ENCODE measurements at regions not wholly inside any gene's neighbourhood (a gene's known extent, or its start where the extent isn't known, plus 50 kb on each side); places are given as distances from the start of the nearest gene placed in this dataset.

GRCh38 chr5:173532689-173533250 lies 83.7 kb downstream of the BOD1 start:
- H3K4me3 ChIP-seq = no peak overlapping the region
- TF ChIP-seq, protein P1, sequence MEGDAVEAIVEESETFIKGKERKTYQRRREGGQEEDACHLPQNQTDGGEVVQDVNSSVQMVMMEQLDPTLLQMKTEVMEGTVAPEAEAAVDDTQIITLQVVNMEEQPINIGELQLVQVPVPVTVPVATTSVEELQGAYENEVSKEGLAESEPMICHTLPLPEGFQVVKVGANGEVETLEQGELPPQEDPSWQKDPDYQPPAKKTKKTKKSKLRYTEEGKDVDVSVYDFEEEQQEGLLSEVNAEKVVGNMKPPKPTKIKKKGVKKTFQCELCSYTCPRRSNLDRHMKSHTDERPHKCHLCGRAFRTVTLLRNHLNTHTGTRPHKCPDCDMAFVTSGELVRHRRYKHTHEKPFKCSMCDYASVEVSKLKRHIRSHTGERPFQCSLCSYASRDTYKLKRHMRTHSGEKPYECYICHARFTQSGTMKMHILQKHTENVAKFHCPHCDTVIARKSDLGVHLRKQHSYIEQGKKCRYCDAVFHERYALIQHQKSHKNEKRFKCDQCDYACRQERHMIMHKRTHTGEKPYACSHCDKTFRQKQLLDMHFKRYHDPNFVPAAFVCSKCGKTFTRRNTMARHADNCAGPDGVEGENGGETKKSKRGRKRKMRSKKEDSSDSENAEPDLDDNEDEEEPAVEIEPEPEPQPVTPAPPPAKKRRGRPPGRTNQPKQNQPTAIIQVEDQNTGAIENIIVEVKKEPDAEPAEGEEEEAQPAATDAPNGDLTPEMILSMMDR (IDR thresholded peaks at IDR 0.05; ENCODE audit: low read depth, low read length) = no peak
- no peak for DNase-seq (ENCODE audit: low read depth in 1 of 2, low spot score in 1 of 2)
- H3K4me1 ChIP-seq (ENCODE audit: low read depth) = no peaks in the 10 kb centered on the region
- no peaks in the 10 kb centered on the region for H3K36me3 ChIP-seq
- H3K27me3 ChIP-seq = no peaks in the 10 kb centered on the region
- H3K9me3 ChIP-seq (ENCODE audit: low read depth) = no peaks in the 10 kb centered on the region
- H3K27ac ChIP-seq = no peak overlapping the region

- no peaks in the 10 kb centered on the region for H3K9me3 ChIP-seq (ENCODE audit: low read depth)
- no peaks in the 10 kb centered on the region for H3K4me1 ChIP-seq (ENCODE audit: low read depth)
- H3K27me3 ChIP-seq = no peaks in the 10 kb centered on the region
- DNase-seq (ENCODE audit: low read depth in 1 of 2, low spot score in 1 of 2) = no peak
- no peak overlapping the region for H3K4me3 ChIP-seq
- H3K36me3 ChIP-seq = no peaks in the 10 kb centered on the region
- no peak overlapping the region for H3K27ac ChIP-seq
- TF ChIP-seq, protein P1 (IDR thresholded peaks at IDR 0.05; ENCODE audit: low read depth, low read length) = no peak
These were observed 84.6 kb downstream of the BOD1 start for GRCh38 chr5:173531863-173532262.

DNA sequence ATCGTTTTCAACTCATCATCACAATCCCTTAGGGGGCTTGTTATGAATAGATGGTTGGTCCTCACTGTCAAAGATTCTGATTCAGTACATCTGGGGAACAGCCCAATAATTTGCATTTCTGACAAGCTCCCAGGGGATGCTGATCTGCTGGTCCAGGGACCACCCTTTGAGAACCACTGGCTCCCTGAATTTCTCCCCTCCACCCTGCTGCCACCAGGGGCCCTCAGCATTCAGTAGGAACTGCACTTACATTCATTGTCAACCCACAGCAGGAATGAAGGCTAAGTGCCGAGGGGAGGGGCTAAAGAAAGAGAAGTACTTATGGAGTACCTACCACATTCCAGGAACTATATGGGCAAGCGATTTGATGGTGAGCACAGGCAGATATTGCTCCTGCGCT lies 85.9 kb downstream of the BOD1 start:
- H3K9me3 ChIP-seq (ENCODE audit: low read depth) = no peaks in the 10 kb centered on the region
- no peak overlapping the region for H3K4me3 ChIP-seq
- no peaks in the 10 kb centered on the region for H3K27me3 ChIP-seq
- H3K4me1 ChIP-seq (ENCODE audit: low read depth) = no peaks in the 10 kb centered on the region
- DNase-seq (ENCODE audit: low read depth in 1 of 2, low spot score in 1 of 2) = peak in 1 of 2 donors; percentile 6
- H3K36me3 ChIP-seq = no peaks in the 10 kb centered on the region
- TF ChIP-seq, protein P1 (IDR thresholded peaks at IDR 0.05; ENCODE audit: low read depth, low read length) = peak; percentile 11
- H3K27ac ChIP-seq = no peak overlapping the region

DNA sequence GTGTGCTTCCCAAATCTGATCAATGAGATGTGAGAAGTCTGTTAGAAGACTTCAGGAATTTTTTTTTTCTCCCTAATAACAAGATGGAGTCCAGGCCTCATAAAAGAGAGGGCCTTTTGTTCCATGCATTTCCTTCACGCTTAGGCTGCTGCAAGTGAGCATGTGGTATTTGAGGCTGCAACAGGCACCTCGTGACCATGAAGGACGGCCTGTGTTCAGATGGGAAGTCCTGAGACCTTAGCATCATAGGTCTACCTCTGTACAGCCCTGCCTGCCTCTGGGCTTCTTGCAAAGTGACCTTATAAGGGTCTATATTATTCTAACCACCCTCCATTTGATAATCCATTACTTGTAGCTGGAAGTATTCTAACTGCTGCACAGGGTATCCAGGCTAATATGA lies 86.6 kb downstream of the BOD1 start:
- no peak overlapping the region for H3K27ac ChIP-seq
- no peak for DNase-seq (ENCODE audit: low read depth in 1 of 2, low spot score in 1 of 2)
- H3K36me3 ChIP-seq = no peaks in the 10 kb centered on the region
- no peak overlapping the region for H3K4me3 ChIP-seq
- TF ChIP-seq, protein P1 (IDR thresholded peaks at IDR 0.05; ENCODE audit: low read depth, low read length) = no peak
- H3K4me1 ChIP-seq (ENCODE audit: low read depth) = no peaks in the 10 kb centered on the region
- no peaks in the 10 kb centered on the region for H3K9me3 ChIP-seq (ENCODE audit: low read depth)
- no peaks in the 10 kb centered on the region for H3K27me3 ChIP-seq

- no peaks in the 10 kb centered on the region for H3K36me3 ChIP-seq
- no peak for DNase-seq (ENCODE audit: low read depth in 1 of 2, low spot score in 1 of 2)
- TF ChIP-seq, protein P1 (IDR thresholded peaks at IDR 0.05; ENCODE audit: low read depth, low read length) = no peak
- no peaks in the 10 kb centered on the region for H3K9me3 ChIP-seq (ENCODE audit: low read depth)
- H3K27ac ChIP-seq = no peak overlapping the region
- H3K27me3 ChIP-seq = no peaks in the 10 kb centered on the region
- no peak overlapping the region for H3K4me3 ChIP-seq
- H3K4me1 ChIP-seq (ENCODE audit: low read depth) = no peaks in the 10 kb centered on the region
These were observed 88.8 kb downstream of the BOD1 start for GRCh38 chr5:173527671-173528070.

DNA sequence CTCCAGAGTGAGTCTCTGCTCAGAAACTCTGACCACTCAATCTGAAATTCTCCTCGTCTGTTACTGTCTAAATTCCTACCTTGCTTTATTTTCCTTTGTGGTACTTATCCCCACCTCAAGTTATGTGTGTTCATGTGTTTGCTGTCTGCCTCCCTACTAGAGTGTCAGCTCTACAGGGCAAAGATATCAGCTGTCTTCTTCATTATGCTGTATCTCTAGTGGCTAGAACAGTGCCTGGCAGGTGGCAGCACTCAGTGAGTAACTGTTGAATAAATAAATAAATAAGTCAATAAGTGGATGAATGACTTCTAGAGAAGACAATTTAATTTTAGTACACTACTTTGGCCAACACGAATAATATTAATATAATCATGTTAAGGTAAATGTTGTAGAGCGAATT lies 92.3 kb downstream of the BOD1 start:
- Histone ChIP-seq H3K9me3 (ENCODE audit: low read depth) (no peaks in the 10 kb centered on the region), H3K4me3 (no peak overlapping the region), H3K36me3 (no peaks in the 10 kb centered on the region), H3K27me3 (no peaks in the 10 kb centered on the region), H3K4me1 (ENCODE audit: low read depth) (no peaks in the 10 kb centered on the region), H3K27ac (no peak overlapping the region)
- no peak for DNase-seq (ENCODE audit: low read depth in 1 of 2, low spot score in 1 of 2)
- TF ChIP-seq, protein P1 (IDR thresholded peaks at IDR 0.05; ENCODE audit: low read depth, low read length) = no peak
